Activated T-helper 17 cell treated with anti-CD3 and anti-CD28 coated beads, Interleukin-2, amount 50 U/mL, for 72 hours (primary cell): ENCODE measurements at regions not wholly inside any gene's neighbourhood (a gene's known extent, or its start where the extent isn't known, plus 50 kb on each side); places are given as distances from the start of the nearest gene placed in this dataset.
"Not testable (repeated sequence)": the region's sequence is repeated elsewhere in the genome, so short reads cannot be mapped to it uniquely, and the experiment has no call there.

ENCODE experiments used
- ATAC-seq: fragments of 150-1000 bp; cut with Tn5 transposase; replicated peaks from 2 replicates; pipeline ENCODE4 v1.10.0; 2021; ENCODE audit warnings: mild to moderate bottlenecking, moderate library complexity
- H3K27ac Mint-ChIP-seq: one replicate; pipeline ENCODE4 v1.8.0; 2022; ENCODE audit warnings: mixed read lengths
- H3K27me3 Mint-ChIP-seq: one replicate; pipeline ENCODE4 v1.8.0; 2022; ENCODE audit warnings: mixed read lengths
- H3K36me3 Mint-ChIP-seq: one replicate; pipeline ENCODE4 v1.8.0; 2022; ENCODE audit warnings: low read depth, mild to moderate bottlenecking, mixed read lengths
- H3K4me1 Mint-ChIP-seq: one replicate; pipeline ENCODE4 v1.8.0; 2022; ENCODE audit warnings: mixed read lengths
- H3K4me3 Mint-ChIP-seq: one replicate; pipeline ENCODE4 v1.8.0; 2022; ENCODE audit warnings: mild to moderate bottlenecking, mixed read lengths
- H3K9me3 Mint-ChIP-seq: one replicate; pipeline ENCODE4 v1.8.0; 2022; ENCODE audit warnings: mixed read lengths

GRCh38 chr12:23139026-23139425 lies 514.1 kb downstream of the ETNK1 start:
- H3K9me3 Mint-ChIP-seq = no peaks in the 10 kb centered on the region
- H3K27me3 Mint-ChIP-seq = no peaks in the 10 kb centered on the region
- H3K4me3 Mint-ChIP-seq = no peak overlapping the region
- no peaks in the 10 kb centered on the region for H3K4me1 Mint-ChIP-seq
- H3K27ac Mint-ChIP-seq = no peak overlapping the region
- no peak for ATAC-seq
- no peaks in the 10 kb centered on the region for H3K36me3 Mint-ChIP-seq

DNA sequence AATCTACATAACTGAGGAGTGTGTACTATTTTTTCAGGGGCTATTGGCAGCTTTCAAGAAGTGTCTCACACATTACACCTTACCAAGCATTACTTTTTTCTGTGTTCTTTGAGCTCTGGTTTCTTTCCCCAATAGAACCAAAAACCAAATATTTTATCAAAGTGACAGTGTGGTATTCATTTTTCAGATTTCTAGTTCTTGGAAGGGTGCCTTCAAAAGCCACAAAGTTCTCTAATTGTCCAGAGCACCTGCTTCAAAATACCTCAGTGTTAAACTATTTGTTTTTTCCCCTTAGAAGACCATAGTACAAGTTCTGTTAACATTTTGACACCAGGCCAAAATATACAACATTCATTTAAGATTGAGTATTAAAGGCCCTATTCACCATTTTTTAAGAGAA lies 515.7 kb downstream of the ETNK1 start:
- H3K27me3 Mint-ChIP-seq = peaks cover 10% of the 10 kb centered on the region
- no peak overlapping the region for H3K4me3 Mint-ChIP-seq
- H3K4me1 Mint-ChIP-seq = no peaks in the 10 kb centered on the region
- peaks cover 12% of the 10 kb centered on the region for H3K9me3 Mint-ChIP-seq
- H3K27ac Mint-ChIP-seq = no peak overlapping the region
- ATAC-seq = no peak
- no peaks in the 10 kb centered on the region for H3K36me3 Mint-ChIP-seq

DNA sequence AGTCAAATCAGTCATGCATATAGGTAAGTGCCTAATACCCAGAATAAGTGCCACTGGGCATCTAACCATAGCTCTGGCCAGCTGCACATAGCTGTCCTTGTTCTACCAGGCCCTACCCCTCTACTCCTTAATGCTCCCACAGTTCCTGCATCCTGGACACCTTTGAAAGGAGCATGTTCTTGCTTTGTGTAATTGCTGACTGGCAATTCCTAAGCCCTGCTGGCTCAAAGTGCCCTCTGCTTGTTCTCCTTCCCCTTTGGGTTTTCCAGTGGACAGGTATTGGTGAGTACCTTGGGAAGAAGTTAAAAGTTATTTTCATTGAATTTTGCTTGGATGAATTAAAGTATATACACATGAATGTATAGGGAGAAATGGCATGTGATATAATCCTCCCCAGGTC lies 516.4 kb downstream of the ETNK1 start:
- no peak overlapping the region for H3K27ac Mint-ChIP-seq
- H3K4me1 Mint-ChIP-seq = no peaks in the 10 kb centered on the region
- no peak overlapping the region for H3K4me3 Mint-ChIP-seq
- peaks cover 12% of the 10 kb centered on the region for H3K9me3 Mint-ChIP-seq
- no peaks in the 10 kb centered on the region for H3K36me3 Mint-ChIP-seq
- H3K27me3 Mint-ChIP-seq = peaks cover 10% of the 10 kb centered on the region
- no peak for ATAC-seq

GRCh38 chr12:23146070-23146469 lies 521.1 kb downstream of the ETNK1 start:
- not testable (repeated sequence) for H3K27ac Mint-ChIP-seq, H3K4me1 Mint-ChIP-seq, H3K27me3 Mint-ChIP-seq, H3K4me3 Mint-ChIP-seq, ATAC-seq, H3K36me3 Mint-ChIP-seq
- H3K9me3 Mint-ChIP-seq = peaks cover 12% of the 10 kb centered on the region

DNA sequence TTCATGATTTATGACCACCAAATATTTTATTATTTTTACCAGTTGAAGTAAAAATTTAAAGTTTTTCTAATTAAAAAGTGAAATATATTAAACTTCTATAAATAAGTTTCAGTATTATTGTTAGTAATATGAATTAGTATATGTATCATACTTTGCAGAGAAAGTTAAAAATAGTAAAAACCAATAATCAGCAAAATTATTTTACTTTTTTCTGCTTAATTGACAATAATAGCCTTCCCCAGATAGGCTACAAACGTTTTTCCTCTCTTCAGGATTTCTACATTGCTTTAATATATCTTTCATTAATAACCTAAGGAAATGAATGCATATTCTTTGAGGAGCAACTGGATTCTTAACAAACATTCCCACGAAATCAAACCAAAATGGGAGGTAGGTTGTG lies 543.5 kb downstream of the ETNK1 start:
- Mint-ChIP-seq H3K4me1 (no peaks in the 10 kb centered on the region), H3K27me3 (no peaks in the 10 kb centered on the region), H3K36me3 (no peaks in the 10 kb centered on the region), H3K9me3 (no peaks in the 10 kb centered on the region), H3K4me3 (no peak overlapping the region), H3K27ac (no peak overlapping the region)
- no peak for ATAC-seq

DNA sequence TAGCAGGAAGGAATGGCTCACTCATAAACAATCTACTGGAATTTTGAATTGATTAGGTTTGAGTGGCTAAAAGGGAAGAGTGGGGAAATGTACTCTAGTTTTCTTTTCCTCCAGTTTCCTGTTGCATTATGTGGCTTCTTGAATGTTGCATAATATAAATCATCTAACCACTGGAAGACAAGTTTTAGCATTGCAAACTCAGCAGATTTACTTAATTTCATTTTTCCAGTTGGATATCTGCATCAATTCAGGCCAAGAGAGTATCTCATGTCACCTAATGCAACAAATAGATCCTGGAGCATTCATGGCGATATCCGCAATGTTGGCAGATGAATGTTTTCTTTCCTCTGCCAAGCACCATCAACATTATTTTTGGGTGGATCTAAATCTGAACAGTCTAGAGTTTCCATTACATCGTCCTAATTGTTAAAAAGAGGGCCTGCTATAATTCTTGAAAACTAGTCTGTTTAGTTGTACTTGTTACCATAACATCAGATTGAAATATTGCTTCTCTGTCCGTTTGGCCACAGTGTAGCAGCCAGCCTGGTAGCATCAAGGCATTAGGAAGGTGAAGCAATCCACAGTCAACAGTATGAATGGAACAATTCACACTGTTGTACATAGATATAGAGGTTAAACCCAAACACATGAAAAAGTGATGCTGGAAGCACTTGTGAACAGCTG lies 544.2 kb downstream of the ETNK1 start:
- Mint-ChIP-seq H3K36me3 (no peaks in the 10 kb centered on the region), H3K4me1 (no peaks in the 10 kb centered on the region), H3K27ac (no peak overlapping the region), H3K9me3 (no peaks in the 10 kb centered on the region), H3K27me3 (no peaks in the 10 kb centered on the region), H3K4me3 (no peak overlapping the region)
- ATAC-seq = no peak

DNA sequence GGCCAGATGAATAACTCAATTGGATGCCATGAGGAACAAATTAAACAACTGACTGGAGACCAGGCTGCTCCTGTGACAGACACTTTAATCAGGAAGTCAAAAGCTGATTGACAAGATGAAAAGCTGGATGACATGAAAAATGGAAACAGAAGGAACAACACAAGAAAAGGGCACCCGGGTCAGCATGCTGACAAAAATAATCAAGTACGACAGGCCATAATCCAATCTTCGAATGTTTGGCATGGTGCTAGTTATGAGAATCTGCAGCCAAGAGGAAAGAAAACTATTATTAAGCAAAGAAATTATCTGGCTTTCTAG lies 544.7 kb downstream of the ETNK1 start:
- H3K4me3 Mint-ChIP-seq = no peak overlapping the region
- H3K27ac Mint-ChIP-seq = no peak overlapping the region
- H3K4me1 Mint-ChIP-seq = no peaks in the 10 kb centered on the region
- H3K27me3 Mint-ChIP-seq = no peaks in the 10 kb centered on the region
- no peaks in the 10 kb centered on the region for H3K36me3 Mint-ChIP-seq
- no peaks in the 10 kb centered on the region for H3K9me3 Mint-ChIP-seq
- no peak for ATAC-seq

GRCh38 chr12:23174917-23175316 lies 549.9 kb downstream of the ETNK1 start:
- Mint-ChIP-seq H3K27me3 (peaks cover 3% of the 10 kb centered on the region), H3K4me3 (no peak overlapping the region), H3K4me1 (no peaks in the 10 kb centered on the region), H3K9me3 (no peaks in the 10 kb centered on the region), H3K36me3 (no peaks in the 10 kb centered on the region), H3K27ac (no peak overlapping the region)
- no peak for ATAC-seq

DNA sequence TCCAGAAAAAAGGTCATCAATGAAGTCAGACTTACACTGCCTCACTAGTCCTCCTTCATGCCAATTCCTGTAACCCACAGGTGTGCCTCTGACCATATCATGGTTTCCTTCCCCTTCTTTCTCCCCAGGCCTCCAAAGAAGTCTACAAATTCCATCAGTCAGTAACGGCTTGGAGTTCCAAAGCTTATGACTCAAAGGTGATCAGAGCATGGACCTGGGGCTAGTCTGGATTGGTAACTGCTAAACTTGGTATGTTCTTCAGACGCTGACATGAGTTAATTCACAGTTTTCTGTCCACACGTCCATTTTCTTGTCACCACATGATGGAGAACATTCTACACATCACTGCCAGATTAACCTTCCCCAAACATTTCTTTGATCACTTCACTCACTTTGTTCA lies 560.4 kb downstream of the ETNK1 start:
- Mint-ChIP-seq H3K4me1 (no peaks in the 10 kb centered on the region), H3K4me3 (no peak overlapping the region), H3K27ac (no peak overlapping the region), H3K9me3 (no peaks in the 10 kb centered on the region), H3K36me3 (no peaks in the 10 kb centered on the region), H3K27me3 (peaks cover 6% of the 10 kb centered on the region)
- no peak for ATAC-seq

GRCh38 chr12:23186950-23187349 lies 562.0 kb downstream of the ETNK1 start:
- no peaks in the 10 kb centered on the region for H3K36me3 Mint-ChIP-seq
- H3K27ac Mint-ChIP-seq = no peak overlapping the region
- no peaks in the 10 kb centered on the region for H3K27me3 Mint-ChIP-seq
- H3K4me3 Mint-ChIP-seq = no peak overlapping the region
- H3K9me3 Mint-ChIP-seq = no peaks in the 10 kb centered on the region
- no peaks in the 10 kb centered on the region for H3K4me1 Mint-ChIP-seq
- no peak for ATAC-seq

- ATAC-seq = no peak
- Mint-ChIP-seq H3K4me3 (no peak overlapping the region), H3K27ac (no peak overlapping the region), H3K9me3 (no peaks in the 10 kb centered on the region), H3K27me3 (peaks cover 9% of the 10 kb centered on the region), H3K4me1 (no peaks in the 10 kb centered on the region), H3K36me3 (no peaks in the 10 kb centered on the region)
These were observed 568.6 kb downstream of the ETNK1 start for GRCh38 chr12:23193552-23193951.

GRCh38 chr12:23197266-23197665 lies 572.3 kb downstream of the ETNK1 start:
- H3K36me3 Mint-ChIP-seq = no peaks in the 10 kb centered on the region
- no peak overlapping the region for H3K4me3 Mint-ChIP-seq

DNA sequence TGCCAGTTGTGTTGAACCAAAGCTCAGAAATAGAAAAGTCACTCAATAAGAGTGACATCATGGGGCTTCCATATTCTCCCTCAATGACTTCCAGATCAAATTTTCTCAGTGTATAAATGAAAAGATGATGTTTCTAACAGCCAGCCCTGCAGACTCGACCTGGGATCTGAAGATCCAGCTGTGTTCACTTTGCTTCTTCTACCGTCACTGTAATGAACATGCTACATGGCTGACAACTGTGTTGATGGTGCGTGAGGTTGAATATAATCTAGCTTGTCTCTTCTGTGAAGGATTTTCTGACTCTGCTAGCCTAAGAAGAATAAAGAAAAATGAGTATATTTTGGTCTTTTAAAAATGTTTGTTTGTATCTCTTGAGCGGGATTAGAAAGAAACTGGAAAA lies 577.8 kb downstream of the ETNK1 start:
- Mint-ChIP-seq H3K27ac (no peak overlapping the region), H3K4me3 (no peak overlapping the region), H3K4me1 (no peaks in the 10 kb centered on the region), H3K36me3 (no peaks in the 10 kb centered on the region), H3K9me3 (no peaks in the 10 kb centered on the region), H3K27me3 (no peaks in the 10 kb centered on the region)
- ATAC-seq = no peak

More at GRCh38 chr12:23197266-23197665, 572.3 kb downstream of the ETNK1 start:
- no peaks in the 10 kb centered on the region for H3K4me1 Mint-ChIP-seq
- no peak overlapping the region for H3K27ac Mint-ChIP-seq
- no peaks in the 10 kb centered on the region for H3K9me3 Mint-ChIP-seq
- no peak for ATAC-seq
- H3K27me3 Mint-ChIP-seq = peaks cover 9% of the 10 kb centered on the region

DNA sequence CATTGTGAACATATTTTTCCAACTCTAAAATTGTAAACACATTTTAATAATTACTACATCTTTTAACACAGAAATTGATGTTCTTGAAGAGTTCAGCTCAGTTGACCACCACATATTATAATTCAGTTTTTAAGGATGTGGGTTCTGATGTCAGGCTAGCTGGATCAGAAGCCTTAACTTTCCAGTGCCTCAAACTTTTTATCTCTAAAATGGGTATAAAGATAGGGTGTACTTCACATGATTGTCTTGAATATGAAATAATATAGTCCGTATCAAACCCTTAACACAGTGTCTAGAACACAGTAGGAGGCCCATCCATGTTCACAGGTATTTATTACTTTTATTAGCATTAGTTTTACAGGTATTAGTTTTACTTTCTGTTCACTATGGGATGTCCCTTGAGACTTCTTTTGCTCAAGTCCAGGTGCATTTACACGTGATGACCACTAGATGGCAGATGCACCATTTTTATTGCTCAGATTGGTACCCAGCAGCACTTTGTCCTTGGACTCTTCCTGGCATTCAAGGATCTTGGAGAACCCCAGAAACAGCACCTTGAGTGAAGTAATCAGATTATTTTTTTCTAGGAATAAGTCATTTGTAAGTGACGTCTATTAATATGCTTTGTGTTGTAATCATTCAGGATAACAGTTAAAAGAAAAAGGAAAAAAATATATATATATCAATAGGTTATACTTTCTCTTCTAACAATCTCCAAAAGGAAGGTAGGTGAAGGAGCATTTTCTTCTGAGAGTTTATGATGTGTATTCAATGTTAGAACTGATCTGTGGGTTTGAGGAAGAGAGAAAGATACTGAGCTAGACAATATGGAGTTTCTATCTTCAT lies 580.2 kb downstream of the ETNK1 start:
- no peak overlapping the region for H3K4me3 Mint-ChIP-seq
- no peaks in the 10 kb centered on the region for H3K27me3 Mint-ChIP-seq
- ATAC-seq = peak; percentile 42
- H3K27ac Mint-ChIP-seq = no peak overlapping the region
- H3K4me1 Mint-ChIP-seq = no peaks in the 10 kb centered on the region
- no peaks in the 10 kb centered on the region for H3K9me3 Mint-ChIP-seq
- no peaks in the 10 kb centered on the region for H3K36me3 Mint-ChIP-seq

- Mint-ChIP-seq H3K4me1 (no peaks in the 10 kb centered on the region), H3K9me3 (peaks cover 2% of the 10 kb centered on the region), H3K27me3 (no peaks in the 10 kb centered on the region), H3K27ac (no peak overlapping the region), H3K4me3 (no peak overlapping the region), H3K36me3 (no peaks in the 10 kb centered on the region)
- no peak for ATAC-seq
These were observed 584.8 kb downstream of the ETNK1 start for GRCh38 chr12:23209793-23210192.
